Mucosa of descending colon (tissue), 3 donors: ENCODE measurements at regions not wholly inside any gene's neighbourhood (a gene's known extent, or its start where the extent isn't known, plus 50 kb on each side); places are given as distances from the start of the nearest gene placed in this dataset.

Source experiments
- ATAC-seq: fragments of 200-7000 bp; cut with Tn5 transposase; one replicate; pipeline ENCODE4 v1.9.1; 2020; ENCODE audit warnings: mild to moderate bottlenecking, moderate library complexity
- DNase-seq, 3 donors: peaks; one replicate each; pipeline ENCODE4 v3.0.0-alpha.2; 2020
- H3K36me3 ChIP-seq: fragments of 200-600 bp; one replicate; pipeline ENCODE4 v1.8.0; 2021; ENCODE audit warnings: low read depth, mild to moderate bottlenecking
- H3K4me1 ChIP-seq: fragments of 200-600 bp; one replicate; pipeline ENCODE4 v1.8.0; 2021; ENCODE audit warnings: low read depth, mild to moderate bottlenecking
- H3K4me3 ChIP-seq: fragments of 200-600 bp; one replicate; pipeline ENCODE4 v1.8.0; 2021; ENCODE audit warnings: mild to moderate bottlenecking
- H3K9me3 ChIP-seq: fragments of 200-600 bp; one replicate; pipeline ENCODE4 v1.8.0; 2021; ENCODE audit warnings: mild to moderate bottlenecking
- CTCF ChIP-seq: fragments of 200-600 bp; IDR thresholded peaks from one replicate; pipeline ENCODE4 v1.8.0; 2022; ENCODE audit warnings: antibody characterized with exemption, mild to moderate bottlenecking
- intact Hi-C, 2 donors: fragments of 100-400 bp; cut with DNase I in 1 of 2; cut with micrococcal nuclease in 1 of 2; formaldehyde crosslinking; loops; one replicate each; pipeline versions ENCODE4 v1.11.0 to v1.11.1; 2022; cut with DNase I, micrococcal nuclease
- donor health status: DM: no; HTN: no; CAD: no; lungs with moderate emphysema.
- donor health status: DM: no; HTN: no; CAD: no.
- donor health status: DM: no; HTN: yes; CAD: no.

- intact Hi-C loops, result no loop called here
- H3K4me1 ChIP-seq, result no peaks in the 10 kb centered on the region
- no peak overlapping the region for H3K4me3 ChIP-seq
- peaks cover under 1% of the 10 kb centered on the region for H3K9me3 ChIP-seq
- ATAC-seq (no peak), DNase-seq (no peak)
- TF ChIP-seq CTCF, result no peak
- H3K36me3 ChIP-seq, result no peaks in the 10 kb centered on the region
Measured at GRCh38 chr14:86944434-86944833, 1048.5 kb downstream of the GALC start.

GRCh38 chr14:86943391-86944365, 1049.3 kb downstream of the GALC start:
- no peak overlapping the region for H3K4me3 ChIP-seq
- no peaks in the 10 kb centered on the region for H3K36me3 ChIP-seq
- ATAC-seq (no peak), DNase-seq (no peak)
- no peaks in the 10 kb centered on the region for H3K4me1 ChIP-seq
- TF ChIP-seq CTCF, result no peak
- no peaks in the 10 kb centered on the region for H3K9me3 ChIP-seq
- intact Hi-C loops, result no loop called here

- ATAC-seq (no peak), DNase-seq (no peak)
- Histone ChIP-seq H3K4me1 (no peaks in the 10 kb centered on the region), H3K36me3 (no peaks in the 10 kb centered on the region), H3K4me3 (no peak overlapping the region), H3K9me3 (no peaks in the 10 kb centered on the region)
- TF ChIP-seq CTCF, result no peak
- intact Hi-C loops, result no loop called here
Measured at GRCh38 chr14:86942936-86943335, 1050.0 kb downstream of the GALC start.

DNA sequence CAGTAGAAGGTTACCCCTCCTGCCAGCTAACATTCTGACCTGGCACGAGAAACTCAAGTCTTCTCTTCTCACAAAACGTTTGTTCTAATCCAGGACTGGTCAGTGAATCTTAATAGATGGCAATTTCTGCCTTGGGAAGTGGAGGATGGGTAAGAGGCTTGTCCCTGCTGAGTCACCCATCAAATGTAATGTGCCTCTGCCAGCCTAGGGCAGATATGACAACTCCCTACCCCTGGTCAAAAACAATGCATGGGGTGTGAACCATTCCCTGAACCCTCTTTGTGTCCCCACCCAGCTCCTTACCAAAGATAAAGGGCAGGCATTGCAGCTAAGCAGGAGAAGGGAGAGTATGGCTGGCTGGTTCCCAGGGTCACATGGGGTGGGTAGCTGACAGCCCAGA, 1052.9 kb downstream of the GALC start:
- no peak for TF ChIP-seq CTCF
- no peaks in the 10 kb centered on the region for H3K36me3 ChIP-seq
- intact Hi-C loops, result no loop called here
- H3K9me3 ChIP-seq, result peaks cover 3% of the 10 kb centered on the region
- DNase-seq (no peak), ATAC-seq (no peak)
- no peak overlapping the region for H3K4me3 ChIP-seq
- H3K4me1 ChIP-seq, result no peaks in the 10 kb centered on the region

GRCh38 chr14:86938320-86938719, 1054.7 kb downstream of the GALC start:
- DNase-seq (no peak), ATAC-seq (no peak)
- intact Hi-C loops, result no loop called here
- H3K9me3 ChIP-seq, result peaks cover 7% of the 10 kb centered on the region
- TF ChIP-seq CTCF, result no peak
- no peaks in the 10 kb centered on the region for H3K36me3 ChIP-seq
- no peak overlapping the region for H3K4me3 ChIP-seq
- H3K4me1 ChIP-seq, result no peaks in the 10 kb centered on the region
